H1 (cell line): ENCODE measurements at regions not wholly inside any gene's neighbourhood (a gene's known extent, or its start where the extent isn't known, plus 50 kb on each side); places are given as distances from the start of the nearest gene placed in this dataset.

ENCODE experiments used
- ASH2L ChIP-seq: fragments of 200-600, 300-600 bp; sonication (generic); IDR thresholded peaks from one replicate; pipeline ENCODE4 v1.7.1; 2017; ENCODE audit warnings: low read length
- CTCF ChIP-seq, 3 experiments: IDR thresholded peaks; 1 replicate in 2 of 3; 2 replicates in 1 of 3; pipeline versions ENCODE4 v1.5.1 to v1.6.1; 2011; ENCODE audit warnings: low read length in 3 of 3, mild to moderate bottlenecking in 3 of 3, inconsistent platforms in 2 of 3, low read depth in 1 of 3, moderate library complexity in 1 of 3; ENCODE audit not compliant: insufficient read depth in 1 of 3; ENCODE audit errors: control extremely low read depth in 1 of 3
- EZH2 ChIP-seq: fragments of 200-600 bp; sonication (generic); IDR thresholded peaks from 2 replicates; pipeline ENCODE4 v1.7.1; 2012; ENCODE audit warnings: low read depth, mild to moderate bottlenecking, moderate library complexity, low read length, inconsistent platforms; ENCODE audit not compliant: severe bottlenecking
- YY1 ChIP-seq: IDR thresholded peaks from 2 replicates; pipeline ENCODE4 v1.6.1; 2011; ENCODE audit warnings: low read depth, mild to moderate bottlenecking, low read length

- no peak for TF ChIP-seq YY1
- no peak for TF ChIP-seq ASH2L
- TF ChIP-seq EZH2 = no peak
- no peak for TF ChIP-seq CTCF (IDR thresholded peaks at IDR 0.05; ENCODE audit: control extremely low read depth in 1 of 3, insufficient read depth in 1 of 3, low read depth in 1 of 3, low read length in 3 of 3)
These were observed 338.0 kb upstream of the MAF start for GRCh38 chr16:79938575-79938974.
